Non-pigmented ciliary epithelial cell (primary cell): ENCODE measurements at regions not wholly inside any gene's neighbourhood (a gene's known extent, or its start where the extent isn't known, plus 50 kb on each side); places are given as distances from the start of the nearest gene placed in this dataset.

Source experiments
- DNase-seq: peaks from one replicate; pipeline ENCODE4 v3.0.0-alpha.2; 2010; ENCODE audit warnings: low read depth

GRCh38 chr20:21836346-21836745 lies 130.9 kb downstream of the PAX1 start:
- DNase-seq = no peak

GRCh38 chr20:21835042-21835441 lies 129.6 kb downstream of the PAX1 start:
- no peak for DNase-seq

GRCh38 chr20:21832442-21833385 lies 127.2 kb downstream of the PAX1 start:
- DNase-seq = no peak

GRCh38 chr20:21826976-21827375 lies 121.5 kb downstream of the PAX1 start:
- DNase-seq = no peak

- no peak for DNase-seq
These were observed 115.9 kb downstream of the PAX1 start for GRCh38 chr20:21821358-21821757.

- no peak for DNase-seq
These were observed 115.2 kb downstream of the PAX1 start for GRCh38 chr20:21820688-21821087.

- DNase-seq = no peak
These were observed 114.6 kb downstream of the PAX1 start for GRCh38 chr20:21820045-21820444.

- no peak for DNase-seq
These were observed 106.9 kb downstream of the PAX1 start for GRCh38 chr20:21812379-21812778.

- DNase-seq = no peak
These were observed 104.6 kb downstream of the PAX1 start for GRCh38 chr20:21809961-21810523.

- no peak for DNase-seq
These were observed 103.6 kb downstream of the PAX1 start for GRCh38 chr20:21808863-21809664.

- no peak for DNase-seq
These were observed 102.7 kb downstream of the PAX1 start for GRCh38 chr20:21808139-21808538.

GRCh38 chr20:21804802-21805201 lies 99.3 kb downstream of the PAX1 start:
- DNase-seq = no peak

- no peak for DNase-seq
These were observed 95.7 kb downstream of the PAX1 start for GRCh38 chr20:21801193-21801592.

GRCh38 chr20:21798384-21798783 lies 92.9 kb downstream of the PAX1 start:
- DNase-seq = no peak

- DNase-seq = no peak
These were observed 90.6 kb downstream of the PAX1 start for GRCh38 chr20:21796059-21796458.

GRCh38 chr20:21788082-21788481 lies 82.6 kb downstream of the PAX1 start:
- no peak for DNase-seq

GRCh38 chr20:21781446-21782075 lies 76.1 kb downstream of the PAX1 start:
- no peak for DNase-seq

GRCh38 chr20:21780528-21780927 lies 75.1 kb downstream of the PAX1 start:
- no peak for DNase-seq
